Thyroid gland (tissue), 4 donors: ENCODE measurements at regions not wholly inside any gene's neighbourhood (a gene's known extent, or its start where the extent isn't known, plus 50 kb on each side); places are given as distances from the start of the nearest gene placed in this dataset.
"Not testable (repeated sequence)": the region's sequence is repeated elsewhere in the genome, so short reads cannot be mapped to it uniquely, and the experiment has no call there.

Experiments
- DNase-seq, 2 donors: peaks; one replicate each; pipeline ENCODE4 v3.0.0-alpha.2; 2019
- H3K27ac ChIP-seq, 3 donors: fragments of 200-600 bp; sonication (generic); 1 replicate in 2 of 3; 2 replicates in 1 of 3; pipeline ENCODE4 v1.5.1; 2016 to 2019; ENCODE audit warnings: mild to moderate bottlenecking in 1 of 3, moderate library complexity in 1 of 3
- H3K27me3 ChIP-seq: fragments of 200-600 bp; sonication (generic); one replicate; pipeline ENCODE4 v1.5.1; 2019
- H3K36me3 ChIP-seq, 2 donors: fragments of 200-600 bp; sonication (generic); one replicate each; pipeline ENCODE4 v1.5.1; 2016 to 2019
- H3K4me1 ChIP-seq, 2 donors: fragments of 200-600 bp; sonication (generic); one replicate each; pipeline ENCODE4 v1.5.1; 2017 to 2019
- H3K4me3 ChIP-seq, 3 donors: fragments of 200-600 bp; sonication (generic); replicated peaks in 1 of 3; 1 replicate in 2 of 3; 2 replicates in 1 of 3; pipeline ENCODE4 v1.5.1; 2016; ENCODE audit warnings: mild to moderate bottlenecking in 1 of 3
- H3K9me3 ChIP-seq: fragments of 200-600 bp; sonication (generic); one replicate; pipeline ENCODE4 v1.5.1; 2017
- POLR2A ChIP-seq, 2 donors: fragments of 450-650 bp; IDR thresholded peaks; one replicate each; pipeline ENCODE4 v1.6.1; 2017; ENCODE audit warnings: antibody characterized with exemption in 2 of 2, mild to moderate bottlenecking in 2 of 2, moderate library complexity in 1 of 2
- WGBS, 2 donors: methylation state at CpG; one replicate each; pipeline ENCODE4 v1.1.5; 2017; 5-methylcytosine and 5-hydroxymethylcytosine counted together
- intact Hi-C: fragments of 100-400 bp; cut with DNase I; formaldehyde crosslinking; loops from one replicate; pipeline ENCODE4 v1.15.1; 2023
- TF ChIP-seq, protein P1 (sequence below), 6 experiments: fragments of 200-600 bp in 3 of 6; fragments of 450-650 bp in 3 of 6; sonication (generic) in 3 of 6; IDR thresholded peaks; one replicate each; pipeline ENCODE4 v1.5.1; 2016 to 2019; ENCODE audit warnings: antibody characterized with exemption in 6 of 6, mild to moderate bottlenecking in 2 of 6, inconsistent platforms in 1 of 6, moderate library complexity in 1 of 6

DNA sequence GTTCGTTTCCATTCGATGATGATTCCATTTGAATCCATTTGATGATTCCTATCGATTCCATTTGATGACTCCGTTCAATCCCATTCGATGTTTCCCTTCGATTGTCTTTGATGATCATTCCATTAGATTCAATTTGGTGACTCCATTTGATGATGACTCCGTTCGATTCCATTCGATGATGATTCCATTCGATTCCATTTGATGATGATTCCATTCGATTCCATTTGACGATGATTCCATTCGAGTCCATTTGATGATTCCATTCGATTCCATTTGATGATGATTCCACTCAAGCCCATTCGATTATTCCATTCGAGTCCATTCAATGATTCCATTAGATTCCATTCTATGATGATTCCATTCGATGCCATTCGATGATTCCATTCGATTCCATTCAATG, 2730.6 kb downstream of the RPIA start:
- intact Hi-C loops, H3K36me3 ChIP-seq, H3K4me3 ChIP-seq, H3K27ac ChIP-seq, H3K4me1 ChIP-seq, H3K27me3 ChIP-seq, DNase-seq, H3K9me3 ChIP-seq: not testable (repeated sequence)
- WGBS, 2 donors = 80 to 82% methylated on average over 19 of the region's 19 CpGs

DNA sequence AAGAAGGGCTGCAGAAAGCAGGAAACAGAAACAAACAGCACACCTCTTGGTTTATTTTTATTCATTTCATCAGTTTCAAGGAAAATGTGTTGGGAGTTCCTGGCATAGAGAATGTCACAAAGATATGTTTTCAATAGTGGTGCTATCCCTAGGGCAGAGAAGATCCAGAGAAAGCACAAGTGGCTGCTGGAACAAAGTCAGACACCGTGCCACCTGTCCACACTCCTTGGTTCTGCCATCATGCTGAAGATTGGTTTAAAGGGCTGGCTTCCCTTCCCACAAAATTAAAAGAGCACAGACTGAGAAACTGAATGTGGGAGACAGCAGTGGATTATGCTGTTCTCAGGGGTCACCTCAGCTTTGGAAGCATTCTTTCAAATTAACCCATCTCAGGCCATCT, 2735.7 kb downstream of the RPIA start:
- H3K27me3 ChIP-seq, H3K36me3 ChIP-seq, H3K27ac ChIP-seq, DNase-seq, intact Hi-C loops, H3K9me3 ChIP-seq, H3K4me3 ChIP-seq, H3K4me1 ChIP-seq: not testable (repeated sequence)
- 53 to 69% methylated on average over 1 of the region's 1 CpG for WGBS, 2 donors

DNA sequence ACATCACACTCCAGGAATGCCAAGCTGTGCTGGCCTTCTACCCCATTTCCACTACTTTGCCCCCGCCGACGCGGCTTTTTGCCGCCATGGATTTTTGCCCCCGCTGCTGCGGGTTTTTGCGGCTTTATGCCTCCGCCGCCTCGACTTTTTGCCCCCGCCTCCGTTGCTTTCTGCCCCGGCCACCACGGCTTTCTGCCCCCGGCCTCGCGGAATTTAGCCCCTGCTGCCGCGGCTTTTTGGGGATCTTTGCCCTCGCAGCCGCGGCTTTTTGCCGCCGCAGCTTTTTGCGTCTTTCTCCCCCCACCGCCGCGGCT, 2750.4 kb downstream of the RPIA start:
- DNase-seq, H3K36me3 ChIP-seq, intact Hi-C loops, H3K9me3 ChIP-seq, H3K27ac ChIP-seq: not testable (repeated sequence)
- peak overlapping the region in 1 of 3 donors; percentile 15 for H3K4me3 ChIP-seq
- H3K27me3 ChIP-seq = peaks cover 18% of the 10 kb centered on the region
- peaks cover 11 to 13% of the 10 kb centered on the region in 2 donors for H3K4me1 ChIP-seq
- 9 to 10% methylated on average over 29 of the region's 29 CpGs for WGBS, 2 donors

DNA sequence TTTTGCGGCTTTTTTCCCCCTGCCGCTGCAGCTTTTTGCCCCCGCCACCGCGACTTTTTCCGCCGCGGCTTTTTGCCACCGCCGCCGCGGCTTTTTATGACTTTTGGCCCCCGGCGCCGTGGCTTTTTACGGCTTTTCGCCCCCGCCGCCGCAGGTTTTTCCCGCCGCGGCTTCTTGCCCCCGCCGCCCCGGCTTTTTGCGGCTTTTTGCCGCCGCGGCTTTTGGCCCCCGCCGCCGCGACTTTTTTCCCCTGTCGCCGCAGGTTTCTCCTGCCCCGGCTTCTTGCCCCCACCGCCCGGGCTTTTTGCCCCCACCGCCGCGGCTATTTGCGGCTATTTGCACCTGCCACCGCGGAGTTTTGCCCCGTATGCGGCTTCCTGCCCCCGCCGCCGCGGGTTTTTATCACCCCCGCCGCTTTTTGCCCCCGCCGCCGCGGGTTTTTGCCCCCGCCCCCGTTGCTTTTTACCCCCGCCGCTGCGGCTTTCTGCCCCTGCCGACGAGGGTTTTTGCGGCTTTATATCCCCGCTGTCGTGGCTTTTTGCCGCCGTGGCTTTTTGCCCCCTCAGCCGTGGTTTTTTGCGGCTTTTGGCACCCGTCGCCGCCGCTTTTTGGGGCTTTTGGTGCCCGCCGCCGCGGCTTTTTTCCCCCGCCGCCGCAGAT, 2750.9 kb downstream of the RPIA start:
- peaks cover 11 to 13% of the 10 kb centered on the region in 2 donors for H3K4me1 ChIP-seq
- H3K27ac ChIP-seq = no peak overlapping the region
- no peaks in the 10 kb centered on the region for H3K36me3 ChIP-seq
- no peaks in the 10 kb centered on the region for H3K9me3 ChIP-seq
- TF ChIP-seq POLR2A (IDR thresholded peaks at IDR 0.05) = no peak
- TF ChIP-seq, protein P1, sequence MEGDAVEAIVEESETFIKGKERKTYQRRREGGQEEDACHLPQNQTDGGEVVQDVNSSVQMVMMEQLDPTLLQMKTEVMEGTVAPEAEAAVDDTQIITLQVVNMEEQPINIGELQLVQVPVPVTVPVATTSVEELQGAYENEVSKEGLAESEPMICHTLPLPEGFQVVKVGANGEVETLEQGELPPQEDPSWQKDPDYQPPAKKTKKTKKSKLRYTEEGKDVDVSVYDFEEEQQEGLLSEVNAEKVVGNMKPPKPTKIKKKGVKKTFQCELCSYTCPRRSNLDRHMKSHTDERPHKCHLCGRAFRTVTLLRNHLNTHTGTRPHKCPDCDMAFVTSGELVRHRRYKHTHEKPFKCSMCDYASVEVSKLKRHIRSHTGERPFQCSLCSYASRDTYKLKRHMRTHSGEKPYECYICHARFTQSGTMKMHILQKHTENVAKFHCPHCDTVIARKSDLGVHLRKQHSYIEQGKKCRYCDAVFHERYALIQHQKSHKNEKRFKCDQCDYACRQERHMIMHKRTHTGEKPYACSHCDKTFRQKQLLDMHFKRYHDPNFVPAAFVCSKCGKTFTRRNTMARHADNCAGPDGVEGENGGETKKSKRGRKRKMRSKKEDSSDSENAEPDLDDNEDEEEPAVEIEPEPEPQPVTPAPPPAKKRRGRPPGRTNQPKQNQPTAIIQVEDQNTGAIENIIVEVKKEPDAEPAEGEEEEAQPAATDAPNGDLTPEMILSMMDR (IDR thresholded peaks at IDR 0.05) = no peak
- 6 to 15% methylated on average over 82 of the region's 82 CpGs for WGBS, 2 donors
- H3K27me3 ChIP-seq = peaks cover 18% of the 10 kb centered on the region
- no peak for DNase-seq
- peak overlapping the region in 2 of 3 donors; percentile 15 to 25 for H3K4me3 ChIP-seq
- intact Hi-C loops = no loop called here

DNA sequence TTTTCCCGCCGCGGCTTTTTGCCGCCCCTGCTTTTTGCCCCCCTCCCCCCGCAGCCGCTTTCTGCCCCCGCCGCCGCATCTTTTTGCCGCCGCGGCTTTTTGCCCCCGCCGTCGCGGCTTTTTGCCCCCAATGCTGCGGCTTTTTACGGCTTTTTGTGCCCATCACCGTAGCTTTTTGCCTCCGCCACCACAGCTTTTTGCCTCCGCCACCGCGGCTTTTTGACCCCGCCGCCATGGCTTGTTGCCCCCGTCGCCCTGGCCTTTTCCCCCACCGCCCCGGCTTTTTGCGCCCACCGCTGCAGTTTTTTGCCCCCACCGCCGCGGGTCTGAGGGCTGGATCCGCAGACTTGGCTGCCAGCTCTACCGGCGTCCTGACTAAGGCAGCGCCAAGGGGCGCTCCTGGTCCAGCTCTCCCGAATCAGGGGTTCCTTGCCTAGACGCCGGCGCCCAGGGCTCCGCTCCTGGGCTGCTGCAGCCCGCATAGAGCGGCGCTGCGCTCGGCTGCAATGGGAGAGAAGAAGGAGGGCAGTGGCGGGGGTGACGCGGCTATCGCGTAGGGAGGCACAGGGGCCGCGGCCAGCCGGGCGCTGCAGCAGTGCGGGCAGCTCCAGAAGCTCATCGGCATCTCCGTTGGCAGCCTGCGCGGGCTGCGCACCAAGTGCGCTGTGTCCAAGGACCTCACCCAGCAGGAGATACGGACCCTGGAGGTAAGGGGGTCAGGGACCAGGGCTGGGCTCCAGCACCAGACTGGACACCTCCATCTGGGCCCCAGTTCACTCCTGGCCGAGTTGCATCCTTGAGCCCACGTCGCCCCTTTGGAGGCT, 2751.6 kb downstream of the RPIA start:
- not testable (repeated sequence) for H3K27ac ChIP-seq, DNase-seq

DNA sequence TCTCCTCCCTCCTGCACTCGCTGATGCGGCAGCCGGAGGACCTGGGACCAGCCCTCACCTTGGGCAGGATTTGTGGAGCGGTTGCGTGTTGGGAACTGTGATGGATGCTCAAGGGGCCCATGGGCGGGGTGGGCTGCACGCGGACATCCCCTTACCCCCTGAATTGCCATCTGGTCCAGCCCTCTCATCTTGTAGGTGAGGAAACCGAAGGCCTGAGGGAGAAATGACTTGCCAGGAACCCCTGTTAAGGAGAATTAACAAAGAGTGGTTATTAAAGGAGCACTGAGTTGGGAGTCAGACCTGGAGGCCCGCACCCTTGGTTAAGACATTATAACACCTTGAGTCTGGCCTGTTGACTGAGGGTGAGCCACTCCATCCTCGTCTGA, 2752.2 kb downstream of the RPIA start:
- DNase-seq, H3K9me3 ChIP-seq, H3K36me3 ChIP-seq, intact Hi-C loops, H3K4me3 ChIP-seq, H3K27ac ChIP-seq: not testable (repeated sequence)
- Histone ChIP-seq H3K27me3 (peaks cover 18% of the 10 kb centered on the region), H3K4me1 (peaks cover 11 to 13% of the 10 kb centered on the region in 2 donors)
- 66 to 82% methylated on average over 8 of the region's 11 CpGs for WGBS, 2 donors

More for the DNA sequence above, 2751.6 kb downstream of the RPIA start:
- H3K36me3 ChIP-seq, intact Hi-C loops, H3K9me3 ChIP-seq: not testable (repeated sequence)
- H3K4me1 ChIP-seq = peaks cover 11 to 13% of the 10 kb centered on the region in 2 donors
- WGBS, 2 donors = 8 to 12% methylated on average over 37 to 54 of the region's 69 CpGs
- H3K27me3 ChIP-seq = peaks cover 18% of the 10 kb centered on the region
- peak overlapping the region in 1 of 3 donors; percentile 15 for H3K4me3 ChIP-seq

DNA sequence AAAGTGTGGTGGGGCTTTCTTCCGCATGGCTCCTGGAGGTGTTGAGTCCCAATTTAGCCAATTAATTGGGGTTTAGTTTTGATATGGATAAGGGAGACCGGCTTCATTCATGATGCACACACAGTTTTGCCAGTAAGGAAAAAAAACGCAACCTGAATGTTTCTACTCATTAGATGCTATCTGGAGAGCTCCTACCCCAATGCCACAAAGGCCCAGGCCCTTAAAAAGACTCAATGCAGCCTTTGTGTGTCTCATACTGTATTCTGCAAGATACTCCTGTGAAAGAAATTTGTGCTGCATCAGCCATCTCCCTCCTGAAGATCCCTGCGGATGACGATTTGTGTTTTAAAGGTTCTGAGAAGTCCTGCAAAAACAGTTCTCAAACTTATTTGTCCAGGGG, 2754.2 kb downstream of the RPIA start:
- H3K27ac ChIP-seq, H3K36me3 ChIP-seq, DNase-seq, H3K4me3 ChIP-seq, intact Hi-C loops, H3K9me3 ChIP-seq: not testable (repeated sequence)
- Histone ChIP-seq H3K27me3 (peaks cover 13% of the 10 kb centered on the region), H3K4me1 (peaks cover 11 to 13% of the 10 kb centered on the region in 2 donors)
- 84 to 92% methylated on average over 5 of the region's 5 CpGs for WGBS, 2 donors

DNA sequence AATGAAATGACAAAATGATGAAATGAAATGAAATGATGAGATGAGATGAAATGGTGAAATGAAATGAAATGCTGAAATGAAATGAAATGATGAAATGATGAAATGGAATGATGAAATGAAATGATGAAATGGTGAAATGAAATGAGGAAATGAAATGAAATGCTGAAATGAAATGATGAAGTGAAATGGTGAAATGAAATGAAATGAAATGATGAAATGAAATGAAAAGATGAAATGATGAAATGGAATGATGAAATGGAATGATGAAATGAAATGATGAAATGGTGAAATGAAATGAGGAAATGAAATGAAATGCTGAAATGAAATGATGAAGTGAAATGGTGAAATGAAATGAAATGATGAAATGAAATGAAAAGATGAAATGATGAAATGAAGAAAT, 2755.0 kb downstream of the RPIA start:
- DNase-seq, H3K27ac ChIP-seq, H3K9me3 ChIP-seq, intact Hi-C loops, H3K4me3 ChIP-seq, H3K36me3 ChIP-seq: not testable (repeated sequence)
- Histone ChIP-seq H3K4me1 (peaks cover 11 to 13% of the 10 kb centered on the region in 2 donors), H3K27me3 (peaks cover 13% of the 10 kb centered on the region)

DNA sequence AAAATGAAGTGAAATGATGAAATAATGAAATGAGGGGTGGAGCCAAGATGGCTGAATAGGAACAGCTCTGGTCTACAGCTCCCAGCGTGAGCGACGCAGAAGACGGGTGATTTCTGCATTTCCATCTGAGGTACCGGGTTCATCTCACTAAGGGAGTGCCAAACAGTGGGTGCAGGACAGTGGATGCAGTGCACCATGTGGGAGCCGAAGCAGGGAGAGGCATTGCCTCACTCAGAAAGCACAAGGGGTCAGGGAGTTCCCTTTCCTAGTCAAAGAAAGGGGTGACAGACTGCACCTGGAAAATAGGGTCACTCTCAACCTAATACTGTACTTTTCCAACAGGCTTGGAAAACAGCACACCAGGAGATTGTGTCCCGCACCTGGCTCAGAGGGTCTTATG, 2755.4 kb downstream of the RPIA start:
- H3K4me1 ChIP-seq = peaks cover 9 to 11% of the 10 kb centered on the region in 2 donors
- H3K9me3 ChIP-seq, DNase-seq, H3K4me3 ChIP-seq, intact Hi-C loops, H3K36me3 ChIP-seq, H3K27ac ChIP-seq: not testable (repeated sequence)
- H3K27me3 ChIP-seq = peaks cover 11% of the 10 kb centered on the region
- WGBS, 2 donors = 90 to 91% methylated on average over 6 of the region's 7 CpGs

DNA sequence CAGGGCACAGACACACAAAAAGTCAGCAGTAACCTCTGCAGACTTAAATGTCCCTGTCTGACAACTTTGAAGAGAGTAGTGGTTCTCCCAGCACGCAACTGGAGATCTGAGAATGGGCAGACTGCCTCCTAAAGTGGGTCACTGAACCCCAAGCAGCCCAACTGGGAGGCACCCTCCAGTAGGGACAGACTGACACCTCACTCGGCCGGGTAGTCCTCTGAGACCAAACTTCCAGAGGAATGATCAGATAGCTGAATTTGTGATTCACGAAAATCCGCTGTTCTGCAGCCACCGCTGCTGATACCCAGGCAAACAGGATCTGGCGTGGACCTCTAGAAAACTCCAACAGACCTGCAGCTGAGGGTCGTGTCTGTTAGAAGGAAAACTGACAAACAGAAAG, 2756.0 kb downstream of the RPIA start:
- intact Hi-C loops, H3K27ac ChIP-seq, H3K4me1 ChIP-seq, H3K4me3 ChIP-seq, H3K9me3 ChIP-seq, H3K36me3 ChIP-seq, DNase-seq, H3K27me3 ChIP-seq: not testable (repeated sequence)
- WGBS, 2 donors = 87 to 88% methylated on average over 3 to 6 of the region's 8 CpGs

DNA sequence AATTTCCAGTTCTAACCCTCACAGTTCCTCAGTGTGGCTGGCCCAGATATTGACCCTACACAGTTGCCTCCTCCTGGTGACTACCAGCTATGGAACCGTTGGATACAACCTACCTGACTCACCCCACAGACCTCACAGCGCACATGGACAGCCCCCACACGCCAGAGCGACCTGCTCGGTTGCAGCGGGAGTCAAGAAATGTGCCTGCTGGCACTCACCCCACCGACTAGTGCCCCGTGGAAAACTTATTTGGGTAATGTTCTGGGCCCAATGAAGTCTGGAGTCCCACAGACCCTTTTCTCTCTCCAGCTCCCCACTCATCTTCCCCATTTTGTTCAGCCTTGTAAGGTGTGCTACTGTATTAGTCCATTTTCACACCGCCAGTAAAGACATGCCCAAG, 2770.8 kb downstream of the RPIA start:
- H3K4me1 ChIP-seq, DNase-seq, H3K36me3 ChIP-seq, H3K4me3 ChIP-seq, H3K9me3 ChIP-seq, H3K27ac ChIP-seq, H3K27me3 ChIP-seq, intact Hi-C loops: not testable (repeated sequence)
- WGBS, 2 donors = 84 to 85% methylated on average over 7 to 9 of the region's 9 CpGs

DNA sequence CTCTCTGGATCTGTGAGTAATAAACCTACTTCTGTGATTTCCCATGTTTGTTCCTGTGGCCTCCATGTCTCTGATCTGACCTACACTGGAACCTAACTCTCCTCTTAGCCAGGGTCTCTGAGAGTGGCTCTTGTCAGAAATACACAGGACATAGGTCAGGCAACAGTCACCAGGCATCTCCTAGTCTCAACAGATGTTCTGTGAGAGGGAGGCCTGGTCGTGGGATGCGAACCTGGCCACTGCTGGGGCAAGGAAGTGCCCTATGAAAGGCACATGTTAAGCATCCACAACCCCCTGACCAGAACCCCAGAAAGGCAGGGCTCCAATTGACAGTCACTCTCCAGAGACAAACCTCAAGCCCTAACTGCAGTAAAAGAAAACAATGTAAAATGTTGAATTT, 2771.5 kb downstream of the RPIA start:
- 70 to 97% methylated on average over 2 of the region's 2 CpGs for WGBS, 2 donors
- intact Hi-C loops, H3K9me3 ChIP-seq: not testable (repeated sequence)

More for the DNA sequence above, 2771.5 kb downstream of the RPIA start:
- not testable (repeated sequence) for H3K36me3 ChIP-seq, H3K4me3 ChIP-seq, H3K27me3 ChIP-seq, H3K27ac ChIP-seq, H3K4me1 ChIP-seq, DNase-seq
